ENCODE measurements at regions not wholly inside any gene's neighbourhood (a gene's known extent, or its start where the extent isn't known, plus 50 kb on each side); places are given as distances from the start of the nearest gene placed in this dataset.

DNA sequence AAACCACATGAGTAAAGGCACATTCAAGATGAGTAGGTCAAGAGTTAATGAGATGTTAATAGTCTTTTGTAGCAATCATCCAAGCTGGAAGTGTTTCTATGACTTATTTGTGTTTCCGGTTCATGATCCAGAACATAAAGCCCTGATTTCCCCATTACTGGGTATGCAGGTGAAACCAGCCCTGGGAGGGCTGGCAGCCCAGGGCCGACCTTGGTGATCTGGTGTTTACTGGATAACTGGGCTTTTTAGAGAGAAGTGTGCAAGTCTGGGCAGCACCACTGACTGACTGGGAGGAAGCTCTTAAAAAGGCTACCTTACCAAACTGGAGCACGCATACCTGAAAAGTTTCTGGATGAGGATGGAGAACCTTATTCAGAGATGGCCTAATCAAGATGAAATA is 431.6 kb upstream of the VRK2 start:
- TF ChIP-seq POLR2A (IDR thresholded peaks at IDR 0.05) = no peak
- TF ChIP-seq, protein P1, sequence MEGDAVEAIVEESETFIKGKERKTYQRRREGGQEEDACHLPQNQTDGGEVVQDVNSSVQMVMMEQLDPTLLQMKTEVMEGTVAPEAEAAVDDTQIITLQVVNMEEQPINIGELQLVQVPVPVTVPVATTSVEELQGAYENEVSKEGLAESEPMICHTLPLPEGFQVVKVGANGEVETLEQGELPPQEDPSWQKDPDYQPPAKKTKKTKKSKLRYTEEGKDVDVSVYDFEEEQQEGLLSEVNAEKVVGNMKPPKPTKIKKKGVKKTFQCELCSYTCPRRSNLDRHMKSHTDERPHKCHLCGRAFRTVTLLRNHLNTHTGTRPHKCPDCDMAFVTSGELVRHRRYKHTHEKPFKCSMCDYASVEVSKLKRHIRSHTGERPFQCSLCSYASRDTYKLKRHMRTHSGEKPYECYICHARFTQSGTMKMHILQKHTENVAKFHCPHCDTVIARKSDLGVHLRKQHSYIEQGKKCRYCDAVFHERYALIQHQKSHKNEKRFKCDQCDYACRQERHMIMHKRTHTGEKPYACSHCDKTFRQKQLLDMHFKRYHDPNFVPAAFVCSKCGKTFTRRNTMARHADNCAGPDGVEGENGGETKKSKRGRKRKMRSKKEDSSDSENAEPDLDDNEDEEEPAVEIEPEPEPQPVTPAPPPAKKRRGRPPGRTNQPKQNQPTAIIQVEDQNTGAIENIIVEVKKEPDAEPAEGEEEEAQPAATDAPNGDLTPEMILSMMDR (IDR thresholded peaks at IDR 0.05) = no peak
